BLaER1 (cell line): ENCODE measurements at regions not wholly inside any gene's neighbourhood (a gene's known extent, or its start where the extent isn't known, plus 50 kb on each side); places are given as distances from the start of the nearest gene placed in this dataset.

Experiments used
- H3K27ac ChIP-seq: shearing (Covaris generic); formaldehyde crosslinking; 2 replicates; pipeline ENCODE4 v1.8.1; 2022
- H3K27me3 ChIP-seq: shearing (Covaris generic); formaldehyde crosslinking; 2 replicates; pipeline ENCODE4 v1.8.1; 2022
- H3K36me3 ChIP-seq: shearing (Covaris generic); formaldehyde crosslinking; 2 replicates; pipeline ENCODE4 v1.8.1; 2022
- H3K4me1 ChIP-seq: shearing (Covaris generic); formaldehyde crosslinking; 2 replicates; pipeline ENCODE4 v1.8.1; 2022
- H3K4me2 ChIP-seq: shearing (Covaris generic); formaldehyde crosslinking; 2 replicates; pipeline ENCODE4 v1.8.1; 2022
- H3K4me3 ChIP-seq: shearing (Covaris generic); formaldehyde crosslinking; 2 replicates; pipeline ENCODE4 v1.8.1; 2022
- H3K9ac ChIP-seq: shearing (Covaris generic); formaldehyde crosslinking; 2 replicates; pipeline ENCODE4 v1.8.1; 2022
- H3K9me3 ChIP-seq: shearing (Covaris generic); formaldehyde crosslinking; 2 replicates; pipeline ENCODE4 v1.8.1; 2022
- H4K20me1 ChIP-seq: shearing (Covaris generic); formaldehyde crosslinking; 2 replicates; pipeline ENCODE4 v1.8.1; 2022
- Cebpa-rat ChIP-seq: shearing (Covaris generic); IDR thresholded peaks from 2 replicates; pipeline ENCODE4 v1.8.1; 2022

DNA sequence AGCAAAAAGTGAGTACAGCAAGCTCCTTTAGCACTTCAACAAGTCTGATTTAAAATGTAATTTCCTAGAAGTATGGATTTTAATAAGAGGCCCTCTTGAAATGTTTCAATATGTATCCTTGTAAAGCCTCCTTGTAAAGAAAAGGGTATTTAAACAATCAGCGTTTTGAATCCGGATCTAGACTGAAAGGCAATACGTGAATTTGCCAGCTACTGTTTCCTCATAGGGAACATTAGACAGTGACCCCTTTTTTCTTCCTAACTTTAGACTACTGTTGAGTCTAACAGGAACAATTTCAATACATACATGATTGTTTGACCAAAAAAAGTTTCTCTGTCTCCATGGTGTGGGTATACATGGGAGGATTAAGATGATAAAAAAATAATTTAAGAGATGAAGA is 395.0 kb downstream of the TFAP2A start:
- H3K4me3 ChIP-seq, result no peak overlapping the region
- H3K27ac ChIP-seq, result no peak overlapping the region
- H3K36me3 ChIP-seq, result no peaks in the 10 kb centered on the region
- no peaks in the 10 kb centered on the region for H3K9me3 ChIP-seq
- no peak for TF ChIP-seq Cebpa-rat
- H4K20me1 ChIP-seq, result no peaks in the 10 kb centered on the region
- no peaks in the 10 kb centered on the region for H3K4me1 ChIP-seq
- H3K27me3 ChIP-seq, result no peaks in the 10 kb centered on the region
- no peak overlapping the region for H3K9ac ChIP-seq
- H3K4me2 ChIP-seq, result no peak overlapping the region

DNA sequence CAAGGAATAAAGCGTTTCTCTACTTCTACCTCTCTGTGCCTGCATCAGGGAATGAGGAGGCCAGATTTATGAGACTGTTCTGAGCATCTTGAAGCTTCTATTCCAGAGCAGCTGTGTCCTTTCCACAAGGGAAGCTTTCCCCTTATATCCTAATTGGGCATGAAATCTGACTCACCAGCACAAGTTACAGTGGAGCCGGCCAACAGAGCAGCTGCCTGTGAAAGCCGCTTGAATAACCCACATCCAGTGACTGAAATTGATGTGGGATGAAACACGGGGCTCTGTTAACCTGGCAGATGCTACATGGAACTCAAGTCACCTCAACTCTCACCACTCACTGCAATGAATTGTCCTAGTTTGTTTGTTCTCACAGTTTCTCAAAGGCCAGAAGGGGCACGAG is 400.3 kb downstream of the TFAP2A start:
- Histone ChIP-seq H3K4me2 (no peak overlapping the region), H3K27ac (no peak overlapping the region), H3K27me3 (no peaks in the 10 kb centered on the region), H4K20me1 (no peaks in the 10 kb centered on the region), H3K9me3 (peaks cover 10% of the 10 kb centered on the region), H3K4me1 (no peaks in the 10 kb centered on the region), H3K4me3 (no peak overlapping the region), H3K9ac (no peak overlapping the region), H3K36me3 (no peaks in the 10 kb centered on the region)
- TF ChIP-seq Cebpa-rat, result no peak

DNA sequence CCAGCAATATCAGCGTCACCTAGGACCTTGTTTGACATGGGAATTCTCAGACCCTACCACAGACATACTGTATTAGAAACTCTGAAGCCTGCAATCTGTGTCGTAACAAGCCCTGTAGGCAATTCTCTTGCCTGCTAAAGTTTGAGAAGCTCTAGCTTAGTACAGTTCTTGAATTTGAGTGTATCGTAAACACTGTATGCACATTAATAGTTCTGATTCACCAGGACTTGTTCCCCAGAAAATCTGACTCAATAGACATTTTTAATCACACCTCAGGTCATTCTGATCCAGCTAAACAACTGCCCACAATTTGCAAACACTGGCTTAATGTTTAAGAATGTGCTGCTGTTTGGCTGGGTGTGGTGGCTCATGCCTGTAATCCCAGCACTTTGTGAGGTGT is 414.3 kb downstream of the TFAP2A start:
- Histone ChIP-seq H3K4me2 (no peak overlapping the region), H3K9ac (no peak overlapping the region), H3K27ac (no peak overlapping the region), H3K36me3 (no peaks in the 10 kb centered on the region), H3K4me1 (no peaks in the 10 kb centered on the region), H3K9me3 (no peaks in the 10 kb centered on the region), H3K27me3 (no peaks in the 10 kb centered on the region), H3K4me3 (no peak overlapping the region), H4K20me1 (no peaks in the 10 kb centered on the region)
- no peak for TF ChIP-seq Cebpa-rat

DNA sequence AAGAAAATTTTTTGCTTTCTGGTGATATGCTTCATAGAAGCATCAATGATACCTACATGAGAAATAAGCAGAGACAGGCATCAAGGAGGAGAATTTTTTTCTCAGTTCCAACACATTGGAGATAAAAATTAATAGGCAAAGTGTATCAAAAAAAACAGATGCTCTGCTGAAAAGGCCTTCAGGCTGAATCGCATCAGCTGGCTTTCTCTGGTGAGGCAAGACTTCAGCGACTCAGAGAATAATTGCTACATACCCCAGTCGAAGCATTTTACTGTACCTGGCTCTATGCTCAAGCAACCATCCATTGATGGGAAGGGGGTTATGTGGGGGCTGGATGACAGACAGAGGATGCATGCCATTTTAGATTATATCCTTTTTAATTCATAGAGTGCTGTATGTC is 415.1 kb downstream of the TFAP2A start:
- Histone ChIP-seq H3K27ac (no peak overlapping the region), H3K4me1 (no peaks in the 10 kb centered on the region), H3K4me3 (no peak overlapping the region), H3K9me3 (no peaks in the 10 kb centered on the region), H3K36me3 (no peaks in the 10 kb centered on the region), H3K4me2 (no peak overlapping the region), H3K9ac (no peak overlapping the region), H3K27me3 (no peaks in the 10 kb centered on the region), H4K20me1 (no peaks in the 10 kb centered on the region)
- no peak for TF ChIP-seq Cebpa-rat

DNA sequence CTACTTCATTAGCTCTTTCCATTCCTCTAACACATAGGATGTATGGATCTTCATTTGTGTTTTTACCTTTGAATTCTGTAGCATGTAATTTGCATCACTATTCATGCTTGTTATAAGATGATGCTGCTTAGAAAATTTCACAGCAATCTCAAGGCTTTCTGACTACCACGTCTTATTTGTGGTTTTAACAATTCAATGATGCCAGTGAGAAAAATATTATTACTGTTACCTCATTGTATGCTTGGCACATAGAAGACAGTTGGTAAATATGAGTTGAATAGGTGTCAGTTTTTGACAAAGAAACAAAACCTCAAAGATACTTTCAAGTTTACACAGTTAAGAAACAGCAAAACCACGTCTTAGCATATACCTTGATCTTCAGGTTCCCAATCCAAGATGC is 428.6 kb downstream of the TFAP2A start:
- H3K36me3 ChIP-seq, result no peaks in the 10 kb centered on the region
- no peak overlapping the region for H3K27ac ChIP-seq
- H3K4me3 ChIP-seq, result no peak overlapping the region
- no peak for TF ChIP-seq Cebpa-rat
- H3K4me1 ChIP-seq, result no peaks in the 10 kb centered on the region
- no peaks in the 10 kb centered on the region for H3K27me3 ChIP-seq
- no peaks in the 10 kb centered on the region for H4K20me1 ChIP-seq
- no peaks in the 10 kb centered on the region for H3K9me3 ChIP-seq
- H3K4me2 ChIP-seq, result no peak overlapping the region
- no peak overlapping the region for H3K9ac ChIP-seq

DNA sequence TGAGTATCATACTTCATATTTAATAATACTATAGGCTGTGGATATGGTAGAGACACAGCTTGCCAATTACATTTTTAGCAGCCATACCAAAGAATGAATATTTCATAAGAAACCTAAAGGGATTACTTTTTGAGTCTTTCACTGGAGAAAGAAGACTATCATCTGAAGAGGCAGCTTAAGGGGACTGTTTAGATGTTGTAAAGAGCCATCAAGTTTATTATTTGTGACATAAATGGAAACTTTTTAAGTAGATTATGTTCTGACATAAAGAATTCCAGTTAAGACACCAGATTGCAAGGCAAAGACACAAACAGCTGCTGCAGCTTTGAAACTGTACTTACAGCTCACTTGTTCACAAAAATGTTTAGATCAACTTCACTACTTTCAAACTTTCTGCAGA is 429.4 kb downstream of the TFAP2A start:
- no peaks in the 10 kb centered on the region for H3K27me3 ChIP-seq
- no peaks in the 10 kb centered on the region for H3K36me3 ChIP-seq
- no peak overlapping the region for H3K4me3 ChIP-seq
- no peak overlapping the region for H3K4me2 ChIP-seq
- H3K9me3 ChIP-seq, result no peaks in the 10 kb centered on the region
- no peaks in the 10 kb centered on the region for H3K4me1 ChIP-seq
- TF ChIP-seq Cebpa-rat, result no peak
- H3K27ac ChIP-seq, result no peak overlapping the region
- H4K20me1 ChIP-seq, result no peaks in the 10 kb centered on the region
- no peak overlapping the region for H3K9ac ChIP-seq

DNA sequence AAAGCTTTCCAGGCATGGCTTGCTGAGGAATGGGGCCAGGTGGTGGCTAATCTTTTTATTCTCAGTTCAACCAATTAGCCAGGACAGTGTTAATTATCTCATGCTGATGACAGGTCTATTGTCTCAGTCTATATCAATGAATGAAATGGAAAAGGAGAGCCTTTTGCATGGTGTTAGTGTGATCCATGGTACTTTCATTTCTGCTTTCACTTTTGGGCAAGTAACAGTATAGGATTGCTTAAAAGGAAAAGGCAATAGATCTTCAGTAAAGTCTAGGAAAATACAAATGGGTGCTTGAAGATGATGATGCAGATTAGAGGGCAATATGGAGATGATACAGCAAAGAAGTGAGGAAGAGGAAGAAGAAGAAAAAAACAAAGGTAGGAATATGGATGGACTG is 430.3 kb downstream of the TFAP2A start:
- H4K20me1 ChIP-seq, result no peaks in the 10 kb centered on the region
- no peaks in the 10 kb centered on the region for H3K9me3 ChIP-seq
- H3K4me2 ChIP-seq, result no peak overlapping the region
- no peak overlapping the region for H3K27ac ChIP-seq
- H3K36me3 ChIP-seq, result no peaks in the 10 kb centered on the region
- H3K4me3 ChIP-seq, result no peak overlapping the region
- H3K9ac ChIP-seq, result no peak overlapping the region
- no peaks in the 10 kb centered on the region for H3K27me3 ChIP-seq
- no peak for TF ChIP-seq Cebpa-rat
- H3K4me1 ChIP-seq, result no peaks in the 10 kb centered on the region

DNA sequence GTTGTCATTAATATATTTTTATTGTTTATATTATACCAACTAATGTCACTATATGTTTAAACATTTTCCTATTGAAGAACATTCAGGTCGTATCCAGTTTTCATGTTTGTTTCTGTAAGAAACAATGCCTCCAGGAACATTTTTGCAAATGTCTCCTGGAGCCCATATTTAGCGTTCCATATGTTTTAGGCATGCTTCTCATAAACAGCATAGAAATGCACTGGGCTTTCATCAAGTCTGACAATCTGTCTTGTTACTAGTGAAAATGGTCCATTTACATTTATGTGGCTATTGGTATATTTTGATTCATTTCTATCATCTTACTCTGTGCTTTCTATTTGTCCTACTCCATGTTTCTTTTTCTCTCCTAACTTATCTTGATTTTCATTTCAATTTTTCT is 431.7 kb downstream of the TFAP2A start:
- no peaks in the 10 kb centered on the region for H3K9me3 ChIP-seq
- H3K4me3 ChIP-seq, result no peak overlapping the region
- no peak overlapping the region for H3K27ac ChIP-seq
- no peak for TF ChIP-seq Cebpa-rat
- H3K4me1 ChIP-seq, result no peaks in the 10 kb centered on the region
- no peak overlapping the region for H3K4me2 ChIP-seq
- no peaks in the 10 kb centered on the region for H3K27me3 ChIP-seq
- H3K9ac ChIP-seq, result no peak overlapping the region
- no peaks in the 10 kb centered on the region for H4K20me1 ChIP-seq
- H3K36me3 ChIP-seq, result no peaks in the 10 kb centered on the region

DNA sequence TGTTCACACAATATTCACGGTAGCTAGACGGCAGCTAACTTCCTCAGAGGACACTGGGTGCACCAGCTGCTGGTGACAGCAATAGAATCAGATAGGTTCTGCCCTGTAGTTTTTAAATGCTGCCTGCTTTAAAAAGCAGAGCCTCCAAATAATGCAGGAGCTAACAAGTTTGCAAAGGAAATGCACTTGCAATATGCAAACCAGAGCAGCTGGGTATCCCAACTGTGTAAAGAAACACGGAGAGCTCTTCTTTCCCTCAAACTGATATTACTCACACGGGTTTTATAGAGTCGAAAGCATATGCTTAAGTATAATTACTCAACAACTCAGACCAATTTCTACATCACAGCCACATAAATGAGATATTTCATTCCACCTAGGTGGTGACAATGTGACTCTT is 432.7 kb downstream of the TFAP2A start:
- H3K4me1 ChIP-seq, result no peaks in the 10 kb centered on the region
- TF ChIP-seq Cebpa-rat, result no peak
- H3K27me3 ChIP-seq, result no peaks in the 10 kb centered on the region
- no peak overlapping the region for H3K27ac ChIP-seq
- H3K4me3 ChIP-seq, result no peak overlapping the region
- H4K20me1 ChIP-seq, result no peaks in the 10 kb centered on the region
- H3K9me3 ChIP-seq, result no peaks in the 10 kb centered on the region
- H3K4me2 ChIP-seq, result no peak overlapping the region
- H3K36me3 ChIP-seq, result no peaks in the 10 kb centered on the region
- no peak overlapping the region for H3K9ac ChIP-seq

DNA sequence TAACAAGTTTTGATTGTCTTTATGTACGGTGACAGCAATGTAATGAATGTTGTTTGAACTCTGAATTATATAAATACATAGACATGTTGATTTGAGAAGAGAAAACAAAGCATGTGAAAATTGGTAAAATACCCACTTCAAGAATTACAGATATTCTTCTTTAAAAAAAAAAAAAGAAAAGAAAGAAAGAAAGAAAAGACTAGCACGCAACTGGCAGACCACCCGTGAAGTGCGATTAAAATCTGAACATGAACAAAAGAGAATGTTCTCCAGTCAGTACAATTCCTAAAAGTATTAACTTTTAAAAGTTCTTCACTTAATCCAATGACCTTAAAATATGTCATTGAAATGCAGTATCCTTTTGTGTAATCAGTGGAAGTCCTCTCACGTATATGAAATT is 434.9 kb downstream of the TFAP2A start:
- Histone ChIP-seq H3K9me3 (no peaks in the 10 kb centered on the region), H3K9ac (no peak overlapping the region), H3K27ac (no peak overlapping the region), H3K4me2 (no peak overlapping the region), H4K20me1 (no peaks in the 10 kb centered on the region), H3K36me3 (no peaks in the 10 kb centered on the region), H3K27me3 (no peaks in the 10 kb centered on the region), H3K4me3 (no peak overlapping the region), H3K4me1 (no peaks in the 10 kb centered on the region)
- TF ChIP-seq Cebpa-rat, result no peak

DNA sequence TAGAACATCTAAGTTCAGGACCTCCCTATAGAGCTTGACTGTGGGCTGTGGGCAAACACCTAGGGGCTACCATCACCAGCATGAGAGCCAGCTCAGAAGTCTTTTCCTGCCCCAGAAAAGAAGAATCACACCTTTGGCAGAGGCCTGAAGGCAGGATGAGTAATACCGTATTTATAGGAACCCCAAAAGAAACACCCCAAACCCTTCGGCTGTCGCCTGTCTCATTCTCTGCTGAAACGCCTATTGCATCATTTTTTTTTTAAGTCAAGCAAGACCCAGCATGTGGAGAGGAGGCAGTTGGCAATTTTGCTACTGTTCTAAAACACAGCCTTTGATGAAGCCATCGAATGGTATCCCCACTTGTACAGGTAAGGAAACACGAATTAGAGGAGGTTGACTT is 436.4 kb downstream of the TFAP2A start:
- H3K4me2 ChIP-seq, result no peak overlapping the region
- H3K4me1 ChIP-seq, result no peaks in the 10 kb centered on the region
- H3K9me3 ChIP-seq, result no peaks in the 10 kb centered on the region
- no peak overlapping the region for H3K4me3 ChIP-seq
- H3K9ac ChIP-seq, result no peak overlapping the region
- no peak overlapping the region for H3K27ac ChIP-seq
- H3K27me3 ChIP-seq, result no peaks in the 10 kb centered on the region
- TF ChIP-seq Cebpa-rat, result no peak
- H4K20me1 ChIP-seq, result no peaks in the 10 kb centered on the region
- H3K36me3 ChIP-seq, result no peaks in the 10 kb centered on the region
